KBM-7 (cell line): ENCODE measurements at regions not wholly inside any gene's neighbourhood (a gene's known extent, or its start where the extent isn't known, plus 50 kb on each side); places are given as distances from the start of the nearest gene placed in this dataset.
"Not testable (repeated sequence)": the region's sequence is repeated elsewhere in the genome, so short reads cannot be mapped to it uniquely, and the experiment has no call there.

ENCODE experiments used
- DNase-seq: peaks from one replicate; pipeline ENCODE4 v3.0.0-alpha.2; 2015
- in situ Hi-C: fragments of 300-500 bp; cut with MboI; formaldehyde crosslinking; loops from 2 replicates; pipeline ENCODE4 v1.14.3; 2020; ENCODE audit warnings: low sequenced_read_pairs, low pct_unique_long_range_greater_than_20kb, mixed read lengths

GRCh38 chr2:239662413-239663120 is 261.7 kb upstream of the HDAC4 start:
- no peak for DNase-seq
- in situ Hi-C loops: no loop called here

GRCh38 chr2:239661334-239662312 is 260.8 kb upstream of the HDAC4 start:
- DNase-seq: no peak
- in situ Hi-C loops: no loop called here

DNA sequence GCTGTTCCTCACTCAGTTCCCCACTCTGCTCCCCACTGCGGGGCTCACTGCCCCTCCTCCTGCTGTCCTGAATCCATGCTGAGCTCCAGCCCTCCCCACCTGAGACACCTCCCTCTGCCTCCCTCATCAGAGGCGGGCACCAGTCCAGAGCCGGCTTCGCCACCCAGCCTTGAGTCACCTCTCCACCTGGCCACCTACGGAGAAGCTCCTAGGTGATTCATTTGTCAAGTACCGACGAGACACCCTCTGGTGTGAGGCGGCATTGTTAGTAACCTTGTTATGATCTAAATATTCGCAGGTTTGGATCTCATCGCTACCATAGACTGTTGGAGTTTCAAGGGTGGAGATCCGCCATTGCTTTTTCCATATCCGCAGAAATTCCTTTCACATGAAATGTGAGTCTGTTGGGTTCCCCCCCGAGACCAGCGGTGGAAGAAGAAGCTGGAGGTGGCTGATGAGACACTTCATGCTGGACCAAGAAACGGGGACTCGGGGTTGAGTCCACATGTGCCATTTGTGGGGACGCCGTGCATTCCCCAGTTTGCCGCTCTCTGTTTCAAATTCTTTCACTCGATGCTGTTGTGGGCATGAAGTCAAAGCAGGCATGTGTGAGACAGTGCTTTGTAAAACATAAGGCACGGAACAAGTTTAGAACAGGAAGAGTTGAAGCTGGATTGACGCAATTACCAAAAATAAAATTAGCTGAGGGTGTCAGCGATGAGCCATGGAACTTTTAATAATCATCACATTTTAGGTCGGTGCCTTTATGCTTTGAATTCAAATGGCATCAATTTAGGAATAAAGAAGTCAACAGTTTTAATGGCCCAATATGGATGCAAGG is 259.8 kb upstream of the HDAC4 start:
- no peak for DNase-seq
- in situ Hi-C loops: no loop called here

DNA sequence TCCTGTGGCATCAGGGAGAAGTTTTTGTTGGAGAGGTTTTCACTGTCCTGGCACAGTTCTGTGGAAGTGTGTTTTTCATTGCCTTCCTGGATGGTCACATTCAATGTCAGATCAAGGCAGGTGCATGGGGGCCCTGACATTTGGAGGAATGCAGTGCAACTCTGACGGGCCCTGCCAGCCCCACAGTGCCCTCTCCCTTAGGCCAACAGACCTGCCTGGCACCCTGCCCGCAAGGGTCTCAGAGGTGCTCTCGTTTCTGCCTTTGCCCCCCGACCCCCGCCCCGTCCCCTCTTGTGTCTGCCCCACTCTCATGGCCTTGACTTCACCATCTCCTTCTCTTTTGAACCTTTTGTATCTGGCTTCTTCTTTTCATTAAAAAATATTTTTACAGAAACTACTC is 257.2 kb upstream of the HDAC4 start:
- in situ Hi-C loops: no loop called here
- no peak for DNase-seq

DNA sequence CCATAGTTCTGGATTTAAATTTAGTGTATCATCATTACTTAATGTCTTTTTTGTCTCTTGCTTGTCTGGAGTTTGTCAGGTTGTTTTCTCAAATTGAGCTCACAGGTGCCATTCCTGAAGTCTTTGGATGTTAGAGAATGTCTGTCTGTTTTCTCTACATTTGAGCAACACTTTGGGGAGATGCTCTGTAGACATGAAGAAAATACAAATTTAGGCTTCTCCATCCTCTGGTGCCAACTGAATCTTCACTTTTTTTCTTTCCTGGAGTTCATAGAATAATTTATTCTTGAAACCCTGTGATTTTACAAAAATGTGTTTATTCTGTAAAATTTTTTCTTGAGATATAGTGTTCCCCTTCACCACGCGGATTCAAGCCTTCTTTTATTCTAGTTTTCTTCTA is 256.4 kb upstream of the HDAC4 start:
- DNase-seq: no peak
- in situ Hi-C loops: no loop called here

DNA sequence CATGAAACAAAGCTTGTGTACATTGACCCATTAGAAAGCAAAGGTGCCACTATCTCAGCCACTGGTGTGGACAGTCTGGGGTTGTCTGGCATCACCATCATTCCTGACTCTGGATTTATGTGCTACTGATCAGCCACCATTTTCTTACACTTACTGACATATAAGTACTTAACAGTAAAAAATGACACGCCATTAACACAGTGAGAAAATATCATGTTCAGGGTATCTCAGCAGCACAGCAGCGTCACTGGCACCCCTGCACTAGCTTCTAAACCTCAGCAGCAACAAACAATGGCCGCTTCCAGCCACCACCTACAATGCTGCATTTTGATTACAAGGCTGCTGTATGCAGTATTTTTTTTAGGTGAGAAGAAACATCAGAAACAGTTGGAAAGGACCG is 253.4 kb upstream of the HDAC4 start:
- in situ Hi-C loops: no loop called here
- DNase-seq: no peak

DNA sequence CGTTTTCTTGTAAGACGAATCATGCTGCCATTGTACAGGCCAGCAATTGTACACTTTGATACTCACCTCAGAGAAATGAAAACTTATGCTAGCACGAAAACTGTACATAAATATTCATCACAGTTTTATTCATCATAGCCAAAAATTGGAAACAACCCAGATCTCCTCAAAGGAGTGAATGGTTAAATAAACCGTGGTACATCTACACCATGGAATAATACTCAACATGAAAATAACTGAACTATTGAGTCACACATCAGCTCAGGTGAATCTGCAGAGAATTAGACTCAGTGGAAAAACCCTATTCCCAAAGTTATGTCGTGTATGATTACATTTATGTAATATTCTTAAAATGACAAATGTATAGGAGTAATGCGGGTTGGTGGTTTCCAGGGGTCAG is 251.0 kb upstream of the HDAC4 start:
- in situ Hi-C loops: no loop called here
- DNase-seq: no peak

DNA sequence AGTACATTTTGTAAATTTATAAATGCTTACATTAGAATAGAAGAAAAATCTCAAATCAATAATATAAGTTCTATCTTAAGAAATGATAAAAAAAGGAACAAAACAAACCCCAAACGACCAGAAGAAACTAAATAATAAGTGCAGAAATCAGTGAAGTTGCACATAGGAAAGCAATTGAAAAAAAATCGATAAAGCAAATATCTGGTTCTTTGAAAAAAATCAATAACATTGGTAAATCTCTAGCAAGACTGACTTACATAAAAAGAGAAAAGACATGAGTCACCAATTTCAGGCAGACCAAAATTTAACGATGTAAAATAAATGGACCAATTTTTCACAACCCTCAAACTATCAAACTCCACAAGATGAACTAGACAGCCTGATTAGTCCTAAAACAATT is 249.9 kb upstream of the HDAC4 start:
- in situ Hi-C loops: no loop called here
- DNase-seq: no peak

GRCh38 chr2:239649309-239649708 is 248.5 kb upstream of the HDAC4 start:
- DNase-seq: no peak
- in situ Hi-C loops: no loop called here

DNA sequence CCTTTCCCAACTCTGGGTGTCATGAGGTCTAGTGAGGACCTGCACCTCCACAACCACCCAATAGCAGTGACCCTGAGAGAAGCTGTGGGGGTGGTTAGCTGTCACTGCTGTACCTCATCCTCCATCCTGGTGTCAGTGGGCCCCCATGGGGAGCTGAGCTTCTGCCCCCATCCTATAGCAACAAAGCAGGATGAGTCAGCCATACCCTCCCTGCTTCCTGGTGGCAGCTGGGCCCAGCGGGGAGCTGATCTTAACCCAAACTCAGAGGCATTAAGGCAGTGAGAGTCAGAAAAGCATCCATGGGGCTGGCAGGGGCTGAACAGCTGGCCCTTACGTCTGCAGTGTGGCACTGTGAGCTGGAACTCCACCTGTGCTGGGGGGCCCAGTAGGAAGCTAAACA is 247.8 kb upstream of the HDAC4 start:
- in situ Hi-C loops: no loop called here
- no peak for DNase-seq

- in situ Hi-C loops: no loop called here
- DNase-seq: no peak
Observed at GRCh38 chr2:239647052-239647819, 246.4 kb upstream of the HDAC4 start.

- in situ Hi-C loops: no loop called here
- DNase-seq: no peak
Observed at GRCh38 chr2:239646184-239646583, 245.4 kb upstream of the HDAC4 start.

DNA sequence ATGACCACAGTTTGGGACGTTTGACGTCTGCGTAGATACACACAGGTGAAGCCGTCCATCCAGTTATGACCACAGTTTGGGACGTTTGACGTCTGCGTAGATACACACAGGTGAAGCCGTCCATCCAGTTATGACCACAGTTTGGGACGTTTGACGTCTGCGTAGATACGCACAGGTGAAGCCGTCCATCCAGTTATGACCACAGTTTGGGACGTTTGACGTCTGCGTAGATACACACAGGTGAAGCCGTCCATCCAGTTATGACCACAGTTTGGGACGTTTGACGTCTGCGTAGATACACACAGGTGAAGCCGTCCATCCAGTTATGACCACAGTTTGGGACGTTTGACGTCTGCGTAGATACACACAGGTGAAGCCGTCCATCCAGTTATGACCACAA is 243.8 kb upstream of the HDAC4 start:
- in situ Hi-C loops, DNase-seq: not testable (repeated sequence)

DNA sequence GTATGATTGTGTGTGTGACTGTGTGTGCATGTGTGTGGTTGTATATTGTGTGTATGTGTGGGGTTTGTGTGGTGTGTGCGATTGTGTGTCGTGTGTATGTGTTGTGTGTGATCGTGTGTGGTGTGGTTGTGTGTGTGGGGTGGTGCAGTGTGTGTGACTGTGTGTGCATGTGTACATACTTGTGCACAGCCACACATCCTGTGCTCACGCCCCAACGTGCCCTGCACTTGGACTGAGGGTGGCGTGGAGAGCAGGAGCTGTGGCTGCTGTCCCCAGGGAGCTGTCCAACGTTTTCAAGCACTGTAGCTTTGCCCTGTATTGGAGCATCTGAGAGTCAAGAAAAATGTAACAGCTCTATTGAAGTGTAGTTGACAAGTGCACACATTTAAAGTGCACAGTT is 243.2 kb upstream of the HDAC4 start:
- in situ Hi-C loops: no loop called here
- DNase-seq: peak; percentile 9

- in situ Hi-C loops: no loop called here
- DNase-seq: no peak
Observed at GRCh38 chr2:239642406-239643004, 241.7 kb upstream of the HDAC4 start.

- DNase-seq, in situ Hi-C loops: not testable (repeated sequence)
Observed at GRCh38 chr2:239641904-239642303, 241.1 kb upstream of the HDAC4 start.

- in situ Hi-C loops: no loop called here
- DNase-seq: no peak
Observed at GRCh38 chr2:239640676-239641578, 240.1 kb upstream of the HDAC4 start.

- no peak for DNase-seq
- in situ Hi-C loops: no loop called here
Observed at GRCh38 chr2:239640210-239640609, 239.4 kb upstream of the HDAC4 start.
